ENCODE measurements at regions not wholly inside any gene's neighbourhood (a gene's known extent, or its start where the extent isn't known, plus 50 kb on each side); places are given as distances from the start of the nearest gene placed in this dataset.

DNA sequence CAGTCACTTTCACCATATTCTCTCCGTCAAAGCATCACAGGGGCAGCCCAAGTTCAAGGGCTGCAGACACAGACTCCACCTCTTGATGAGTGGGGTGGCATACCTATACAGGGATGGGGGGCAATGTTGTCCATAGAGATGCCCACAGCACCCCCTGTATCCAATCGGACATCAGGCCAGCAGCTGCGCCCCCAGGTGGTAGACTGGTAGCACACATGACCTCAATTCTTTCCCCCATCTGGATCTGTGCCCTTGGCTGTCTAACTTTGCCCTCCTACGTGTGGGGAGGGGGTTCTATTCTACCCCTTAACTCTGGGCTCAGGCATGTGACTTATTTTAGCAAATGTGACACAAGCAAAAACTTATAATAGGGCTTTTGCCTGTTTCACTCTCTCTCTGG lies 84.0 kb upstream of the SLC25A48 start:
- DNase-seq, result no peak
- TF ChIP-seq, protein P1, sequence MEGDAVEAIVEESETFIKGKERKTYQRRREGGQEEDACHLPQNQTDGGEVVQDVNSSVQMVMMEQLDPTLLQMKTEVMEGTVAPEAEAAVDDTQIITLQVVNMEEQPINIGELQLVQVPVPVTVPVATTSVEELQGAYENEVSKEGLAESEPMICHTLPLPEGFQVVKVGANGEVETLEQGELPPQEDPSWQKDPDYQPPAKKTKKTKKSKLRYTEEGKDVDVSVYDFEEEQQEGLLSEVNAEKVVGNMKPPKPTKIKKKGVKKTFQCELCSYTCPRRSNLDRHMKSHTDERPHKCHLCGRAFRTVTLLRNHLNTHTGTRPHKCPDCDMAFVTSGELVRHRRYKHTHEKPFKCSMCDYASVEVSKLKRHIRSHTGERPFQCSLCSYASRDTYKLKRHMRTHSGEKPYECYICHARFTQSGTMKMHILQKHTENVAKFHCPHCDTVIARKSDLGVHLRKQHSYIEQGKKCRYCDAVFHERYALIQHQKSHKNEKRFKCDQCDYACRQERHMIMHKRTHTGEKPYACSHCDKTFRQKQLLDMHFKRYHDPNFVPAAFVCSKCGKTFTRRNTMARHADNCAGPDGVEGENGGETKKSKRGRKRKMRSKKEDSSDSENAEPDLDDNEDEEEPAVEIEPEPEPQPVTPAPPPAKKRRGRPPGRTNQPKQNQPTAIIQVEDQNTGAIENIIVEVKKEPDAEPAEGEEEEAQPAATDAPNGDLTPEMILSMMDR (IDR thresholded peaks at IDR 0.05; ENCODE audit: unreplicated experiment), result no peak
- intact Hi-C loops (cut with micrococcal nuclease; ENCODE audit: unreplicated experiment), result no loop called here
- H3K4me1 Mint-ChIP-seq (ENCODE audit: low read depth, unreplicated experiment), result no peaks in the 10 kb centered on the region
- H3K4me3 Mint-ChIP-seq (ENCODE audit: low read depth, unreplicated experiment), result no peak overlapping the region
- no peak overlapping the region for H3K27ac Mint-ChIP-seq (ENCODE audit: unreplicated experiment)
- no peaks in the 10 kb centered on the region for H3K36me3 Mint-ChIP-seq (ENCODE audit: insufficient read depth, unreplicated experiment)
- H3K9me3 Mint-ChIP-seq (ENCODE audit: low read depth, unreplicated experiment), result peaks cover 5% of the 10 kb centered on the region
- CTCF ChIA-PET, result interaction anchor here (1.1 kb wide), 1 partner anchor 9 kb away, joined by 3 read pairs; no protein-coding TSS in a partner anchor
- H3K27me3 Mint-ChIP-seq (ENCODE audit: unreplicated experiment), result no peaks in the 10 kb centered on the region
- no TSS peak for BruUV-seq (replicated peaks)

DNA sequence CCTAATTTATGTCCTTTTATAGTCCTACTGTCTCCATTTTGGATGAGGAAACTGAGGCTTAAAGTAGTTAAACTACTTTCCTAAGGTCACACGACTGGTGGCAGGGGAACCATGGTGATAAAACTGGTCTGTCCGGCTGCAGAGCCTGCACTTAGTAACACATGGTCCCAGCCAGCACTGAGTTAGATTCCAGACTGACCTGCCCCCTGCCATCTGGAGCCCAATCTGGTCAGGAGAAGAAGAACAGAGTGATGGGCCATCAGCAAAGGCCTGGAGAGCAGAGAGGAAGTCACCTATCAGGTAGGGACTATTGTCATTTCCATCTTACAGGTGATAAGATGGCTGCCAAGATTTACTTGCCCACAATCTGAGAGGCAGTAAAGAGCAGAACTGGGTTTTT lies 86.6 kb upstream of the SLC25A48 start:
- intact Hi-C loops (cut with micrococcal nuclease; ENCODE audit: unreplicated experiment), result no loop called here
- Mint-ChIP-seq H3K36me3 (ENCODE audit: insufficient read depth, unreplicated experiment) (no peaks in the 10 kb centered on the region), H3K9me3 (ENCODE audit: low read depth, unreplicated experiment) (peaks cover 5% of the 10 kb centered on the region), H3K27me3 (ENCODE audit: unreplicated experiment) (peaks cover 17% of the 10 kb centered on the region), H3K4me3 (ENCODE audit: low read depth, unreplicated experiment) (no peak overlapping the region), H3K27ac (ENCODE audit: unreplicated experiment) (no peak overlapping the region), H3K4me1 (ENCODE audit: low read depth, unreplicated experiment) (no peaks in the 10 kb centered on the region)
- CTCF ChIA-PET, result no interaction called here
- no peak for DNase-seq
- TF ChIP-seq, protein P1 (IDR thresholded peaks at IDR 0.05; ENCODE audit: unreplicated experiment), result no peak
- BruUV-seq (replicated peaks), result no TSS peak

DNA sequence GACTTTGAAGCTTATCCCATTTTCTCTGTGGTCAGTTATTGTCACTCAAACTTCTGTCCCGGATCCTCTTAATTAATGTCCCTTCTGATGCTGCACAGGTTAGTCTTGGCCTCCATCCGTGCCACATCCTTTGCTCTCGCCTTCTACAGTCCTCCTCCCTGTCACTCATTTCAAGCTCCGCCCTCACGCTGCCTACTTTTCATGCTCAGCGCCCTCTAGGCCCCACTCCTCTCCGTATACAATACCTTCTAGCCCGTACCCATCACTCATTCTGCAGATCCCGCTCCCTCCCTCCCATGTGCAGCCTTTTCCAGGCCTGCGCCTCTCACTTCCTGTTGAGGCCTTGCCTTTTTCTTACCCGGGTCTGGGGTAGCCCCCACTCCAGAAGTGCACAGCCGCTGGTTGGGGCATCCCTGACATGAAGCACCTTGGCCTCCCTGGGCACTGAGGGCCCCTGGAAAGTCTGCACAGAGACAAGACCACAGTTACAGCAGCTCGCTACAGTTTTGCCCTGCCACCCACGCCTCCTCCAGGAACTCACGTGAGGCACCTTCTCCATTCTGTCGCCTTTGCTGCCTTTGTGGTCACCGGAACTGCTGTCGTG lies 88.5 kb upstream of the SLC25A48 start:
- intact Hi-C loops (cut with micrococcal nuclease; ENCODE audit: unreplicated experiment), result no loop called here
- TF ChIP-seq, protein P1 (IDR thresholded peaks at IDR 0.05; ENCODE audit: unreplicated experiment), result no peak
- Mint-ChIP-seq H3K4me3 (ENCODE audit: low read depth, unreplicated experiment) (no peak overlapping the region), H3K36me3 (ENCODE audit: insufficient read depth, unreplicated experiment) (no peaks in the 10 kb centered on the region), H3K4me1 (ENCODE audit: low read depth, unreplicated experiment) (no peaks in the 10 kb centered on the region), H3K27ac (ENCODE audit: unreplicated experiment) (no peak overlapping the region), H3K27me3 (ENCODE audit: unreplicated experiment) (peaks cover 17% of the 10 kb centered on the region), H3K9me3 (ENCODE audit: low read depth, unreplicated experiment) (peaks cover 5% of the 10 kb centered on the region)
- no peak for DNase-seq
- BruUV-seq (replicated peaks), result no TSS peak
- CTCF ChIA-PET, result no interaction called here

DNA sequence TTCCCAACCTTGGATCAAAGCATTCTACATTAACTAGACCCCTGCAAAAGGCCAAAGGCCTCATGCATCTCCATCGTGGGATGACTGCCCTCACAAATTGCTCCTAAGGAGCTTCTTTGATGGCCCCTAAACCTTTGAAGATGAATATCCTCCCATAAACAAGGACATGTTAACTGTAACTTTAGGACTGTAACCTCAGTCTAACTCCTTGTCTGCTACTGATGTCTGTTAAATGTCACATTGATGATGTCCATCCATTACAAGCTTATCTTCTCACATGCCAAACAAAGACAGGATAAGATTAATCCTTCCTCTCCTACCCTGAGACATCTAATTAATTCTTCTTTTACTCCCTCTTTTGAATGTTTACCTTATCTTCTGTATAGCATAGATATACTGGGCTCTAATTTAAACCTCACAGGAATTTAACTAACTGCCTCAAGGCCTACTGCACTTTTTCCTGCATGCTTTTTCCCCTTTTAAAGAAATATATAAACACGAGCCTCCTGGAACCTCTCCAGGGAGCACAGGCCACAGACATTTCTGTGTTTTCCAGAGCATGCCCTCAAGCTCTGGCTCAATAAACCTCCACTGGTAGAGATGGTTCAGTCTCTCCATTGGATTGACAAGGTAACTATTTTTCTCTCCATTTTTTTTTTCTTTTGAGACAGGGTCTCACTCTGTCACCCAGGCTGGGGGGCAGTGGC lies 90.6 kb upstream of the SLC25A48 start:
- H3K4me3 Mint-ChIP-seq (ENCODE audit: low read depth, unreplicated experiment), result no peak overlapping the region
- no peaks in the 10 kb centered on the region for H3K36me3 Mint-ChIP-seq (ENCODE audit: insufficient read depth, unreplicated experiment)
- DNase-seq, result no peak
- H3K4me1 Mint-ChIP-seq (ENCODE audit: low read depth, unreplicated experiment), result no peaks in the 10 kb centered on the region
- peaks cover 5% of the 10 kb centered on the region for H3K9me3 Mint-ChIP-seq (ENCODE audit: low read depth, unreplicated experiment)
- BruUV-seq (replicated peaks), result no TSS peak
- intact Hi-C loops (cut with micrococcal nuclease; ENCODE audit: unreplicated experiment), result no loop called here
- peaks cover 17% of the 10 kb centered on the region for H3K27me3 Mint-ChIP-seq (ENCODE audit: unreplicated experiment)
- H3K27ac Mint-ChIP-seq (ENCODE audit: unreplicated experiment), result no peak overlapping the region
- CTCF ChIA-PET, result no interaction called here
- TF ChIP-seq, protein P1 (IDR thresholded peaks at IDR 0.05; ENCODE audit: unreplicated experiment), result no peak

All from Calu3 (cell line).